ENCODE measurements at regions not wholly inside any gene's neighbourhood (a gene's known extent, or its start where the extent isn't known, plus 50 kb on each side); places are given as distances from the start of the nearest gene placed in this dataset.

DNA sequence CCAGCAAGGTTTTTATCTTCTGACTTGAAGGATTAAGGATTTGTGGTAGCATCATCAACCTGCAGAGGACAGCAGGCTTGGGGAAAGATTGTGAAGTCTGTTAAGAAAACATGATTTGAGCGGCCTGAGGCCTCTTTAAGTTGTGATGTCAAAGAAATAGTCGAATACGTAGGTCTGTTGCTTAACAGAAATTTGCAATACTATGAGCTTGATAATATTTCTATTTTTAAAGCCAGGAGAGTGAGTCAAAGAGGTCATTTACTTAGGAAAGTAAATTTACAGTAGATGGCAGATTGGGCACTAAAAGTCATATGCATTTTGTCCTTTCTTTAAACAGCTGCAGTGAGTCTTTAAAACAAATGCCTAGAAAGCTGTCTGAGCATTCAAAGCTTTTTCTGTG, 336.3 kb downstream of the DIPK2A start:
- Histone ChIP-seq H3K27ac (no peak overlapping the region), H3K4me2 (no peak overlapping the region), H3K36me3 (ENCODE audit: low read depth) (no peaks in the 10 kb centered on the region), H3K9me3 (ENCODE audit: insufficient read depth, low read depth) (no peaks in the 10 kb centered on the region), H4K20me1 (ENCODE audit: insufficient read depth) (no peaks in the 10 kb centered on the region), H2AFZ (no peak overlapping the region), H3K79me2 (ENCODE audit: low read depth) (no peaks in the 10 kb centered on the region), H3K27me3 (ENCODE audit: insufficient read depth, low read depth) (no peaks in the 10 kb centered on the region), H3K4me1 (replicated peaks; ENCODE audit: insufficient read depth) (no peaks in the 10 kb centered on the region), H3K4me3 (no peak overlapping the region), H3F3A (ENCODE audit: insufficient read depth, low read depth) (peaks cover 3% of the 10 kb centered on the region; the same call in 1 of the 2 replicates), H3K9me2 (ENCODE audit: insufficient read depth) (no peaks in the 10 kb centered on the region)
- no peak for DNase-seq
- no TSS peak for BruUV-seq (replicated peaks)
- ChIA-PET CTCF (no interaction called here), POLR2A (ENCODE audit: unreplicated experiment) (no interaction called here)
- TF ChIP-seq EZH2 (IDR thresholded peaks at IDR 0.05; ENCODE audit: low read depth) (no peak), CTCF (conservative IDR thresholded peaks at IDR 0.05) (no peak)
- intact Hi-C loops (cut with micrococcal nuclease; ENCODE audit: unreplicated experiment), result no loop called here

DNA sequence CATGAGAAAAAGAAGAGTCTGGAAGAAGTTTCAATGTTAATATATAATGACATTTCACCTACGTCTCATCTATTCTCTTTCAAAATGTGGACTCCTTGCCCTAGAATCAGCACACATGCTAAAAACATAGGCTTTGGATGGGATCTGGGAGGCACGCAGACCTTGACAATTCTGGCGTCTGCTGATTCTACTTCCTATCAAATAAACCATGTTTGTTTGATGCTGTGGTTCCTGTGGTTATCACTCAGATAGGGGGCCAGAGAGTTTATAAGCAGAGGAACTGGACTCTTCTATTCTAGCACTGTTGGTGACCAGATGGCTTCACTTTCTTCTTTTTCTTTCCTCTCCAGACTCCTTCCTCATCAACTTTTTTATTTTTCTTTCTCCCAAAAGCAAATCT, 336.8 kb downstream of the DIPK2A start:
- no peak overlapping the region for H3K27ac ChIP-seq
- H3K27me3 ChIP-seq (ENCODE audit: insufficient read depth, low read depth), result no peaks in the 10 kb centered on the region
- no peak overlapping the region for H2AFZ ChIP-seq
- H3K4me2 ChIP-seq, result no peak overlapping the region
- TF ChIP-seq CTCF (conservative IDR thresholded peaks at IDR 0.05) (no peak), EZH2 (IDR thresholded peaks at IDR 0.05; ENCODE audit: low read depth) (no peak)
- H3F3A ChIP-seq (ENCODE audit: insufficient read depth, low read depth), result peaks cover 4% of the 10 kb centered on the region; the same call in 1 of the 2 replicates
- intact Hi-C loops (cut with micrococcal nuclease; ENCODE audit: unreplicated experiment), result no loop called here
- no TSS peak for BruUV-seq (replicated peaks)
- ChIA-PET CTCF (no interaction called here), POLR2A (ENCODE audit: unreplicated experiment) (no interaction called here)
- H3K9me2 ChIP-seq (ENCODE audit: insufficient read depth), result no peaks in the 10 kb centered on the region
- H3K4me3 ChIP-seq, result no peak overlapping the region
- H3K79me2 ChIP-seq (ENCODE audit: low read depth), result no peaks in the 10 kb centered on the region
- H3K36me3 ChIP-seq (ENCODE audit: low read depth), result no peaks in the 10 kb centered on the region
- H3K9me3 ChIP-seq (ENCODE audit: insufficient read depth, low read depth), result no peaks in the 10 kb centered on the region
- no peaks in the 10 kb centered on the region for H3K4me1 ChIP-seq (replicated peaks; ENCODE audit: insufficient read depth)
- no peaks in the 10 kb centered on the region for H4K20me1 ChIP-seq (ENCODE audit: insufficient read depth)
- DNase-seq, result no peak

DNA sequence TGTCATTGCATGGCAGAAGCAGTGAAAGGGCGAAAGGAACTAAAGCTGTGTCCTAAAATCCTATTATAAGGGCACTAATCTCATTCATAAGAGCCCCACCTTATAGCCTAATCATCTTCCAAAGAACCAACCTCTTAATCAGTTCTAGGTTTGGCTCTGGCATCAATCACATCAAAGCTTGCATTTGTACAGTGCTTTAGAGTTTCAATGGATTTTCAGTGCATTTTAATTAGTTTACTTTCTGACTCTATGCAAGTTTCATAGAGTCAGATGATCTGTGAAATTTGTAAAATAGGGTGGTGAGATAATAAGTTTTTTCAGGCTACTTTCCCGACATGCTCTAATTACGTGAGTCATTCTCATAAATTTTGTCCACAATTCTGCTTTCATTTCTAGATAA, 341.1 kb downstream of the DIPK2A start:
- no peaks in the 10 kb centered on the region for H3K4me1 ChIP-seq (replicated peaks; ENCODE audit: insufficient read depth)
- intact Hi-C loops (cut with micrococcal nuclease; ENCODE audit: unreplicated experiment), result no loop called here
- peak in 1 of 2 experiments; percentile 40 for DNase-seq
- H3K27me3 ChIP-seq (ENCODE audit: insufficient read depth, low read depth), result no peaks in the 10 kb centered on the region
- no peak overlapping the region for H3K27ac ChIP-seq
- no peak overlapping the region for H3K4me2 ChIP-seq
- H3K9me3 ChIP-seq (ENCODE audit: insufficient read depth, low read depth), result no peaks in the 10 kb centered on the region
- H4K20me1 ChIP-seq (ENCODE audit: insufficient read depth), result no peaks in the 10 kb centered on the region
- ChIA-PET CTCF (no interaction called here), POLR2A (ENCODE audit: unreplicated experiment) (no interaction called here)
- H3F3A ChIP-seq (ENCODE audit: insufficient read depth, low read depth), result peaks cover 4% of the 10 kb centered on the region; the same call in 1 of the 2 replicates
- H3K4me3 ChIP-seq, result no peak overlapping the region
- H3K36me3 ChIP-seq (ENCODE audit: low read depth), result no peaks in the 10 kb centered on the region
- no peak overlapping the region for H2AFZ ChIP-seq
- H3K79me2 ChIP-seq (ENCODE audit: low read depth), result no peaks in the 10 kb centered on the region
- no peaks in the 10 kb centered on the region for H3K9me2 ChIP-seq (ENCODE audit: insufficient read depth)
- no TSS peak for BruUV-seq (replicated peaks)
- no peak for TF ChIP-seq CTCF (conservative IDR thresholded peaks at IDR 0.05)
- no peak for TF ChIP-seq EZH2 (IDR thresholded peaks at IDR 0.05; ENCODE audit: low read depth)

All from PC-9 (cell line).